HG03520 (cell line): ENCODE measurements at regions not wholly inside any gene's neighbourhood (a gene's known extent, or its start where the extent isn't known, plus 50 kb on each side); places are given as distances from the start of the nearest gene placed in this dataset.
A peak's percentile ranks its signal among the peaks of the same experiment; 100 is the strongest.
"Not testable (repeated sequence)": the region's sequence is repeated elsewhere in the genome, so short reads cannot be mapped to it uniquely, and the experiment has no call there.

Source experiments
- ATAC-seq: cut with Tn5 transposase; IDR thresholded peaks from one replicate; pipeline ENCODE4 v1.9.1; 2021; ENCODE audit warnings: mild to moderate bottlenecking, moderate library complexity; ENCODE audit not compliant: unreplicated experiment

DNA sequence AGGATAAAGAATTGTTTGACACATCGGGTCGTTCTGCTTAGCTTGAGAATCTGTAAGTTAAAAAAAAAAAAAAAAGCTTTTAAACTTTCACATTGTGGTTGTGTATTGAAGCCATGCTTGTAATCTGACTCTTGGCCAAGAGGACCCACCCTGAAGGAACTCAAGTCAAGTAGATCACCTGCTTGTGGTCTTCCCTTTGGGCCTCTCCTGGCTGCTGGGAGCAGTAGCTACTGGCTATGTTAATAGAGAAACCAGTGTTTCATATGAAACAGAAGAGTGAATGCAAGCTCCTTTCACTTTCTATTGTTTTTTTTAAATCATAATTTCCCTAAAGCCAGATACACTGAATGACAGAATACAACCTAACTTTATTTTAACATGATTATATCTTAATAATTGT is 402.4 kb upstream of the NDST4 start:
- ATAC-seq, result peak; percentile 93

DNA sequence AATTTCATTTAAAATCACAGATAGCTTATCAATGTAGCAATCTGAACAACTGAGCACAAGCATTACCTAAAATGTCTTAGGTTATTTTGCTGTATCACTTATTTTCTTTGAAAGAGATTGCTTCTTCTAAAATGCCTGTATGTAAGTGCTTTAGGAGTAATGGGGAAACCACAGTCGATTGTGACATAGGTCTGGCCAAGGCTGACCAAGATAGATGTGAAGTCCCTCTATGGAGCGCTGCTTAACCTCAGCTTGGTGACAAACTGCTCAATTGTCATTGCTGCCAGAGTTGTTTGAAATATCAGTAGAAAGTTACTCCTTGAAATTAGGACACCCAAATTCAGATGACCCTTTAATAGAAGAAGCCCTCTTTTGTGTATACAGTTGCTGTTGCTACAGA is 401.9 kb upstream of the NDST4 start:
- ATAC-seq, result peak; percentile 17

DNA sequence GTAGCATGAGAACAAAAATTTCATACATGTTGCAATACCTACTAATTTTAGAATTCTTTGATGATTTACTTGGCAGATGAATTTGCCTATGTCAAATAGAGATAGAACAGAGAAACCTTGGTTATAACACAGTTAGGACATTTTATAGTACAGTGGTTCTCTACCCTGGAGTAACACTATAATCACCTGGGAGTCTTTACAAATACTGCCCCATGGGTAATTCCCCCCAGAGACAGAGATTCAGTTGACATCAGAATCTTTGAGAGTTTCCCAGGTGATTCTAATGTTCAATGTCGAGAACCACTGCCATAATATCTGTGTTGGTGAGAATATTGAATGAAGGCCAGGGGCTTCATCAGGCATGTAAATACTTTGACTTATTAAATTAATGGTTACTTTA is 401.3 kb upstream of the NDST4 start:
- ATAC-seq, result no peak

DNA sequence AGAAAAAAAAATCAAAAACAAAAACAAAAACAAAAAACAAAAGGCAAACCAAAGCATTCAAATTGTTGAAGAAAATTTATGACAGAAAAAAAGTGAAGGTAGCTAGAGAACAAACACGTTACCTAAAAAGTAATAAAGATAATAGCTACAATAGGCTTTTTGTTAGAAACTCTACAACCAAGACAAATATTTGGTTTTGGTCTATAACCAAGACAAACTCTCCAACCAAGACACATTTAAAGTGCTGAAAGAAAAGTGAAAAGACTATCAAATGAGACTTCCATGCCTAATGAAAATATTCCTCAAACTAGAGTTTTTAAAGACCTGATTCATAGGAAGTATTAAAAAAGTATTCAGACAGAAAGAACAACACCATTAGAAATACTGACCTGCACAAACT is 391.9 kb upstream of the NDST4 start:
- ATAC-seq, result no peak

DNA sequence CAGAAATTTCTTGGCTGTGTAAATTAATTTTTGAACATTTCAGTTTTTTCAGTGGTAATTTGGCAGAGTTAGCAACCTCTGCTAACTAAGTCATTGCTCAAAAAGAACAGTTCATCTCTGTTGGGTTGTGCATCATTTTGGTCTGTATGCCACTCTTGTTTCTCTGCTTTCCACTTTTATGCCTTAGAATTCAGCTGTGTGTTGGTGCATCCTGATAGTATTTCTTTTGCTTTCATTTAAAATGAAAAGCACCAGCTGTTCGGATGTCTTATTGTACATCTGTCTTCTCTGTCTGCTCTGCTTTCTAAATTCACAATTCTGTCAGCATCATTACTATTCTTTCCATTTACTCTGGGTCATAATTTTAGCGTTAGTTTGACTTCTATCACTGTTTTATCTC is 388.2 kb upstream of the NDST4 start:
- no peak for ATAC-seq

DNA sequence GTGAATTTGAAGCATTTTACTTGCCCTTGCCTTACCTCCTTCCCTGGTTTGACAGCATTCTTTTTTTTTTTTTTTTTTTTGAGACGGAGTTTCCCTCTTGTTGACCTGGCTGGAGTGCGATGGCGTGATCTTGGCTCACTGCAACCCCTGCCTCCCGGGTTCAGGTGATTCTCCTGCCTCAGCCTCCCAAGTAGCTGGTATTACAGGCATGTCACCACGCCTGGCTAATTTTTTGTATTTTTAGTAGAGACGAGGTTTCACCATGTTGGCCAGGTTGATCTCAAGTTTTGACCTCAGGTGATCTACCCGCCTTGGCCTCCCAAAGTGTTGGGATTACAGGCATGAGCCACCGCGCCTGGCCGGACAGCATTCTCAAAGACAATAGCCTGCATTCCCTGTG is 380.4 kb upstream of the NDST4 start:
- not testable (repeated sequence) for ATAC-seq

DNA sequence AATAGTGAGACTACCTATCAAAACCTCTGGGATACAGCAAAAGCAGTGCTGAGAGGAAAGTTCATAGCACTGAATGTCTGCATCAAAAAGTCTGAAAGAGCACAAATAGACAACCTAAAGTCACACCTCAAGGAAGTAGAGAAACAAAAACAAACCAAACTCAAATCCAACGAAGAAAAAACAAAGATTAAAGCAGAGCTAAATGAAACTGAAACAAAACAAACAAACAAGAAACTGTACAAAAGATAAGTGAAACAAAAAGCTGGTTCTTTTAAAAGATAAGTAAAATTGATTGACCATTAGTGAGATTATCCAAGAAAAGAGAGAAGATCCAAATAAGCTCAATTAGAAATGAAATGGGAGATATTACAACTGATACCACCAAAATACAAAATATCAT is 378.3 kb upstream of the NDST4 start:
- ATAC-seq, result no peak

DNA sequence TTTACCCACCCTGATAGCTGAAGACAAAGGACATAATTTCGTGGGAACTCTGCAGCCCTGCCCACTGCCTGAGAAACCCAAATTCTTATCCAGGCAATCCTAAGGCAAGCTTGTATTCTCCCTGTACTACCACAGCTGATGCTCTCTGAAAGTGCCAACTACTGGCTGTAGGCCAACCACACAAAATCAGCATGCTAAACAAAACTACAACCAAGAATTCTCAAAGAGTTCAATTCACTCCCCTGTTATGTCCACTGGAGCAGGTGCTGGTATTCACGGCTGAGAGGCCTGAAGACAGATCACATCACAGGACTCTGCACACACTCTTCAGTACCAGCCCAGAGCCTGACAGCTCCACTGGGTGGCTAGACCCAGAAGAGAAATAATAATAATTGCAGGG is 375.9 kb upstream of the NDST4 start:
- no peak for ATAC-seq

DNA sequence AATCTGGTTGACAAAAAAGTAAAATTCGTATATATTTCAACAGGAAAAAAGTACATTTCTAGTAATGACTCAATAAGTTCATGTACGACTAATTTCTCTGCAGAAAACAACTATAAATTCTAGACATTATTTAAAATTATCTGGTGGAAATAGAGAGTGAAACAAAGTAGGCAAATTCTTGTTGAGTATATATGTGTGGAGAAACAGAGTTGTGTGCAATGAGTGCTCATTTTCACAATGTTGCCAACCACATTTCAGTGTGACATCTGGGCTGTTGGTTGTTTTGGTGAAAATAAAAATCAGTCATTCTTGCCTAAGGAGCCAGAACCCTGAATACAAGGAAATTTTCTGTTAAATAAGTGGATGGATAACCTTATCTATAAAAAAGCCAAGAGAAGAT is 372.0 kb upstream of the NDST4 start:
- no peak for ATAC-seq

DNA sequence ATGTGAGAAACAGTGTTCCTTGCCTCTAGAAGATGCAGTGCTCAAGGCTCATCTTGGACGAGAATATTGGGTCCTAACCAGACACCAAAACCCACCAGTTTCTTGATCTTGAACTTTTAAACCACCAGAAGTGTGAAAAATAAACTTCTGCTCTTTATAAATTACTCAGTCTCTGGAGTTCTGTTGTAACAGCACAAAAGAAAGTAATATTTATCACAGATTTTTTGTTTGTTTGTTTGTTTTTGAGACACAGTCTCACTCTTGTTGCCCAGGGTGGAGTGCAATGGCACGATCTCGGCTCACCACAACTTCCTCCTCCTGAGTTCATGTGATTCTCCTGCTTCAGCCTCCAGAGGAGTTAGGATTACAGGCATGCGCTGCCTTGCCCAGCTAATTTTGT is 371.1 kb upstream of the NDST4 start:
- peak; percentile 56 for ATAC-seq

DNA sequence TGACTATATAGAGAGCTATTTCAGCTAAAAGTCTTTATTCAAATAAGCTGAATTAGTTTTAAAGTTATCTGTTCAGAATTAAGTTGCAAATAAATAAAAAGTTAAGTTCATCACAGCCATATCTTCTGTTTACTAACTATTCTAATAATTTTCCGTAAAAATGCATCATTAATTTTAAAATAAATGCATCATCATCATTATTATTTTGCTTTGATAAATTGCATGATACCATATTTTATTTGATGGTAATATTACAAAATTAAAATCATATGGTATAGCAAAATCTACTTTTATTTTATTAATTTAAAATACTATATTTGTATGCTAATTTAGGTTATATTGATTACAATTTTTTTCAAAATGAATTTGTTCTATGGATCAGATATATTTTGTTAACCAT is 357.3 kb upstream of the NDST4 start:
- ATAC-seq, result no peak

DNA sequence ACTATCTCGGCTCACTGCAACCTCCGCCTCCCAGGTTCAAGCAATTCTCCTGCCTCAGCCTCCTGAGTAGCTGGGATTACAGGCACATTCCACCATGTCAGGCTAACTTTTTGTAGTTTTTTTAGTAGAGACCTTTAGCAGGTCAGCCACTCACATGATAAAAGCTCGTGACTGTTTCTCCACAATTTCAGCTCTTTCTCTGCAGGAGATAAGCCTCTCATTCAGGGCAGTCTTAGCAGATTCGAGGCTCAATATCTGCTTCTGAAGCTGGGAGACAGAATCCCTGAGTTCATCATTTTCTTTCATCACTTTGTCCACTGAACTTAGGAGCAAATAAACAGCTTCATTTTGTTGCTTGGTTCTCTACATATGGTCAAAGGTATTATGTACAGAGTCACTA is 345.9 kb upstream of the NDST4 start:
- ATAC-seq, result not testable (repeated sequence)

DNA sequence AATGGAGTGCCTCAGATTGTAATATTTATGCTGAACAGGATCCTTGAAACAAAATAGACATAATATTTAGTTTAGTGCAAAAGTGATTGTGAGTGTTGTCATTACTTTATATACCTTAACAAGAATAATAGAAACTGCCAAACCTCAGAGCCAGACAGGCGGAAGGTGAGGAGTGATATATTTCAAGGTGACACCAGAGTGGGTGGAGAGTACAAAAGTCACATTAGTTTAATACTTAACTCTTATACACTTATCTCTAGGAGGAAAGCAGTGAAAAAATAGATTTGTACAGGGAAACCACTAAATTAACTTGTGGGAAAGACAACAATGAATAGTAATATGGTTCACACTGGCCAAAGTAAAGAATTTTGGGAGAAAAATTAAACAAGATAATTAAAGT is 342.8 kb upstream of the NDST4 start:
- ATAC-seq, result no peak

DNA sequence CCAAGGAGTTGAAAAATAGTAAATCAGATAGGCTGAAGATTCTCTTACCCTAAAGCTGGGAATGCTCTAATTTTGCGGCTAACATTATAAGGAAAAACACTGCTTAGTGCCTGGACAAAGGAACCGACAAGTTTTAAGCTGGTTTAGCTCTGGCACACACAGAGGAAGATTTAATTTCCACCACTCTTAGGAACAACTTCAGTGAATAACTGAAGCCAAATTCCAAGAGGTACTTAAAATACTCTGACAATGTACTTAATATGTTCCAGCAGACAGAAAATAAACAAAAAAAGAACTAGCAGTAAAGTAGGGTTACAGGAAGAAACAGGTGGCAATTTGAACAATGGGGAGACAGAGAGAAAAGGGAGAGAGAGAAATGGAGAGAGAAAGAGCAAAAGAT is 340.8 kb upstream of the NDST4 start:
- no peak for ATAC-seq

DNA sequence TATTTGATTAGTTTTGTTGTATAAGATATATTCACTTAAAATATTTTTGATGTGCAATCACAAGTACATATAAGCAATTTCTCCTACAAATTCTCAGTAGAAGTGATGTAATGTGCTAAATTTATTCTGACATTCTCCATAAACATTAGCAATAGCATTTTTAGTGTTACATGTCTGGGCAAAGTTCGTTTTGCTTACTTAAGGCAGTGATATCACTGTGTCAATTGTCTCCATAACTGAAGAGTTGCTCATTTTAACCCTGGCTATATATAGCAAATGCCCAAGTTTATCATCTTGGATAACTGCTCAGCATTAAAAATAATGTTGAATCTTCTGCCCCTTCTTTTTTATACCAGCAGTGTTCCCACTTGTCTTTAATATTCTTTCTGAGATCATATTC is 340.0 kb upstream of the NDST4 start:
- no peak for ATAC-seq

DNA sequence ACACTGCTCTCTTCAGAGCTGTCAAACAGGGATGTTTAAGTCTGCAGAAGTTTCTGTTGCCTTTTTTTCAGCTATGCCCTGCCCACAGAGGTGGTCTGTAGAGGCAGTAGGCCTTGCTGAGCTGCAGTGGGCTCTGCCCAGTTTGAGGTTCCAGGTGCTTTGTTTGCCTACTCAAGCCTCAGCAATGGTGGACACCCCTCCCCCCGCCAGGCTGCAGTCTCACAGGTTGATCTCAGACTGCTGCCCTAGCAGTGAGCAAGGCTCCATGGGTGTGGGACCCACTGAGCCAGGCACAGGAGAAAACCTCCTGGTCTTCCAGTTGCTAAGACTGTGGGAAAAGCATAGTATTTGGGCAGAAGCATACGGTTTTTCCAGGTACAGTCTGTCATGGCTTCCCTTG is 338.8 kb upstream of the NDST4 start:
- not testable (repeated sequence) for ATAC-seq

DNA sequence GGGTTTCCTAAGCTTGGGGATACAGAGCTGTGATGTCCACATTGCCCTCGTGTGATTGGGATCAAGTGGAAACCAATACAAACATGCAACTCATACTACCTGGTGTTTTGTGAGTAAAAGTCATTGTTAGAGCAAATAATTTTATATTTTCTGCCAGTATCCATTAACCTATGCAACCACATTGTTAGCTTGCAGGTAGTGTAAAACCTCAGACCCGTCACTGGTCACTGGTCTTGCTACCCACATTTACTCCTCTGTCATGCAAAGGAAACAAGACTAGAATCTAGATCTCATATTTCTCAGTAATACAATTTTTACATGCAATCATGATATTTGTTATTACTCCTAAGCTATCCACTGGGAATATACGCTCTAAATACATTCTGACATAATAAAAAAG is 324.3 kb upstream of the NDST4 start:
- ATAC-seq, result no peak

DNA sequence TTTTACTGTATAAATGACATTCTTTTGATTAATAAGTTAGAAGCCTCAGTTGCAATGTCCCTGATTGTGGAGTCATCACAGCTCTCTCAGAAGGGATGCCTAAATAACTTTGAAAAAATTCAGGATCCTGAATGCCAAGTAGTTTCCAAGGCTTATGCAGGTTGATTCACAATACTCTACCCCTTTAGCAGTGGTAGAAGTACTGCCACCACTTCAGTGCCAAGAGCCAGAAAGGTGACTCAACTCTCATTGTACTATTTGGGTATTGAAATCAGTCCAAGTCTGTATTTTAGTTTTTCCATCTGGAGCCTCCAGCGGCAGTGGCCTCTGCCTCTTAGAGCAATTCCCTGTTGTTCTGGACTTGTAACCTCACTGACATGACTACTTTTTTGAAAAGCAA is 320.1 kb upstream of the NDST4 start:
- no peak for ATAC-seq

DNA sequence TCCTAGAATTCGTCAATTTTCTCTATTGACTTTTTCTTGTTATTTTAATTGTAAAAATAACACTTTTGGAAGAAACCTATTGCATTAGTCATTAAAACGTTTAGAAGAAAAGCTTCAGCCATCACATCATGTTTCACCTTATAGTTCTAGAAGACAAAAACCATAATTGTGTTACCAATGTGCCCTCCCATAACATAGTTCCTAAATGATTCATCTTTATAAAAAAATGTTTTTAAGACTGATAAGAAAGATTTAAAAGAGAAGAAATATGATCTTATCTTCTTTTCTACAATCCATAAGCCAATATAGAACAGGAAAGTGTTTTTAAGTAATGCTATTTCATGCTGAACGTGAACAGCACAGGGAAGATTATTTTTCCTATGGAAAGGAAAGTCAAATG is 316.6 kb upstream of the NDST4 start:
- ATAC-seq, result no peak

DNA sequence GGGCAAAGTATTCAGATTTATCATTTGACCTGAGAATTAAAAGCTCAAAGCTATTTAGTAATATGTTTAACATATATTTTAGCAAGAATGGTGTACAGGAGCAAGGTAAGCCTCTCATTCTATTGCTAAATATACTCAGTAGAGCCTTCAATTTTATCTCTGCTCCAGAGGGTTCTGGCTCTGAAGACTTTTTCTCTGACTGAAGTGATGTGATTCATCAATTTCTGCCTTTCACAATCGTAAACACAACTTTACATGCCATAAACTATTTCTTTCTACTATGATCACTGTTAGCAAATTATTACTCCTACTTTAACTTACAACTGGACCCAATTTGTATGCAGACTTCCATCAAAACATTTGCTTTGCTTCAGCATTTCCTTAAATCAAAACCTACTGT is 315.0 kb upstream of the NDST4 start:
- no peak for ATAC-seq

DNA sequence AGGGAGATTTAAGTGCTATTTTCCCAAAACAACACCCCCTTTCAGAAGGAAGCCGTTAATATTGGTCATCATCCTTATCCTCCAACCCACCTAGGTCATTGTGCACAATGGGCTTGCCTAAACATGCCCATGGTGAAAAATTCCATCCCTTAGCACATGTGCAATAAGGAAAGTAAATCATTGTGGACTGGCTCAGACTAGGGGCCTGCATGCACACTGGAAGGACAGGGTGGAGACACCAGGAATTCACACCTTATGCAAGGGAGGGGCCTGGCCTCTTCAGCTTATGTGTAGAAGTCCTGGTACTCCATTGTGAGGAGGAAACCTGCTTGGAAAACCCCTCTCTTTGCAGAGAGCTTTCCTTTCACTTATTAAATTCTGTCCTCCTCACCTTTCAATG is 311.4 kb upstream of the NDST4 start:
- no peak for ATAC-seq

DNA sequence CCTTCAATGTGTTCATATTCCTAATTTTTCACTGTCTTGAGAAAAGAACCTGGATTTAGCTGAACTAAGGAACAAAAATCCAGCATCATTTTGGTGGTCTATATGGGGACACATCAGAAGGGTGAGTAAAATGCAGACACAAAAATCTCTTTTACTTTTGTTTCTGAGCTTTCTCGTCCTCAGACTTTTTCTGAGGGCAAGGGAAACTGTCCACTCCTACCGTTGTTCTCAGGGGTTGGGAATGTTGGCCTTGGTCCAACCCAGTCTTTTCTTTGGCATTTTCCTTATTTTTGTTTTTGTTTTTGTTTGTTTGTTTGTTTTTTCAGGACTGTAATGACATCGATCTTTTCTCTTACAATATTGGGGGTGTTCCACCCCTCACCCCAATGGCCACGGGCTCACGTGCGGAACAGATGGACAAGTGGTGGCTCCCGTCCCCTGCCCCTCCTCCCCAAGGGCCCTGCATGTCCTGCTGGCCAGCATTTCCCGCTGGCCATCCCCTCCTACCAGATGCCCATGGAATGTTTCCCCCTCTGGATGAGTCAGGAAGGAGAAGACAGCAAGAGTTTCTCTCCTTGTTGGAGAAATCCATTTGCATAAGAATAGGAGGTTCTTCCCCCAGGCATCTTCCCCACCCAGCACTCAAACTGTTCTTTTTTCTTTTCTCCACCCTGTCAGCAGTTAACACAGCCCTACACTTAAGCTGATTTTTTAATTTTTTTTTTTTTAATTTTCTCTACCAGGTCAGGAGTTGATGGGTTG is 305.4 kb upstream of the NDST4 start:
- ATAC-seq, result no peak

DNA sequence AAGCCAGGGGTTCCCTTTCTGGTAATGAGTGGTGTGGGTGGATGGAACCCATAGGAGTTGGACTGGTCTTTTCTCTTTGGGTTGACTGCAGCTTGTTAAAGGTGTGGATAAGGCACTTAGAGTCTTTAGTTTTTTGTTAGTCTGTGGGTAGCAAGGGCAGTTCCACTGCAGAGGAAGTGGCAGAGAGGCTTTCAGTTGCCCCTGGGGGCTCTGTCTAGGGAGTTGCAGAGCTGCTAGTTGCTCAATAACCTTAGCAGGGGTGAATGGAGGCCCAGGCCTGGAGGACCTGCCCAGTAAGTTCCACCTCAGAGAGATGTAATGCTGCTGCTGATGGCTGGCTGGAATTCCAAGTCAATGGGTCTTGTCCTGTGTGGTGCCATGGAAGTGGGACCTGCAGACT is 282.6 kb upstream of the NDST4 start:
- no peak for ATAC-seq
